Stomach smooth muscle (tissue), 2 donors: ENCODE measurements at regions not wholly inside any gene's neighbourhood (a gene's known extent, or its start where the extent isn't known, plus 50 kb on each side); places are given as distances from the start of the nearest gene placed in this dataset.

ENCODE experiments used
- H3K27ac ChIP-seq: one replicate; pipeline ENCODE4 v1.7.0; 2013; ENCODE audit warnings: mild to moderate bottlenecking, low read length, inconsistent platforms
- H3K27me3 ChIP-seq, 2 donors: one replicate each; pipeline ENCODE4 v1.7.0; 2013; ENCODE audit warnings: low read length in 2 of 2; ENCODE audit not compliant: insufficient read depth in 2 of 2, control insufficient read depth in 1 of 2
- H3K36me3 ChIP-seq, 2 donors: one replicate each; pipeline ENCODE4 v1.7.0; 2013; ENCODE audit warnings: low read length in 2 of 2; ENCODE audit not compliant: control insufficient read depth in 2 of 2, insufficient read depth in 2 of 2
- H3K4me1 ChIP-seq: one replicate; pipeline ENCODE4 v1.7.0; 2013; ENCODE audit warnings: low read length; ENCODE audit not compliant: control insufficient read depth, insufficient read depth
- H3K4me3 ChIP-seq, 2 donors: one replicate each; pipeline ENCODE4 v1.7.0; 2013; ENCODE audit warnings: low read length in 2 of 2
- H3K9ac ChIP-seq, 2 donors: one replicate each; pipeline ENCODE4 v1.7.0; 2013; ENCODE audit warnings: low read length in 2 of 2, mild to moderate bottlenecking in 1 of 2
- H3K9me3 ChIP-seq, 2 donors: one replicate each; pipeline ENCODE4 v1.7.0; 2013; ENCODE audit warnings: low read length in 2 of 2; ENCODE audit not compliant: control insufficient read depth in 2 of 2
- donor health status: healthy.
- donor health status: Pancreatic carcinoma.

GRCh38 chr9:80806671-80807070, 882.7 kb downstream of the TLE1 start:
- Histone ChIP-seq H3K27ac (no peak overlapping the region), H3K9ac (no peak overlapping the region), H3K36me3 (no peaks in the 10 kb centered on the region), H3K4me3 (no peak overlapping the region), H3K27me3 (no peaks in the 10 kb centered on the region), H3K9me3 (no peaks in the 10 kb centered on the region), H3K4me1 (no peaks in the 10 kb centered on the region)

DNA sequence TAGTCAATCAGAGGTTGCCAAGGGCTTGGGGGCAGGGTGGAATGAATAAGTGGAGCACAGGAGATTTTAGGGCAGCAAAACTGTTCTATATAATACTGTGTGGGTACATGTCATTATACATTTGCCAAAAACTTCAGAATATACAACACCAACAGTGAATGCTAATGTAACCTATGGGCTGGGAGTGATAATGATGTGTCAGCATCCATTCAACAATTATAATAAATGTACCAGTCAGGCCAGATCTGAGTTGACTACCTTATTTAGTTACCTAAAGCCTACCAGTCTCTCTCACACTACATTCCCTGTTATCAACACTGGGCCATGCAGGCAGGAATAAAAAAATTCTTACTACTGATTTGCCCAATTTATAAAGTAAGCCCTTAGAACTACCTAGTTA, 884.5 kb downstream of the TLE1 start:
- no peak overlapping the region for H3K9ac ChIP-seq

GRCh38 chr9:80797831-80798688, 891.3 kb downstream of the TLE1 start:
- Histone ChIP-seq H3K4me3 (peak overlapping the region in 1 of 2 donors; percentile 3), H3K9ac (no peak overlapping the region), H3K27ac (peak overlapping the region; percentile 56), H3K27me3 (no peaks in the 10 kb centered on the region), H3K36me3 (no peaks in the 10 kb centered on the region), H3K9me3 (peaks cover 2 to 4% of the 10 kb centered on the region in 2 donors), H3K4me1 (peaks cover 18% of the 10 kb centered on the region)

More for the DNA sequence above, 884.5 kb downstream of the TLE1 start:
- H3K36me3 ChIP-seq: no peaks in the 10 kb centered on the region
- no peaks in the 10 kb centered on the region for H3K27me3 ChIP-seq
- H3K4me3 ChIP-seq: no peak overlapping the region
- peaks cover 2 to 4% of the 10 kb centered on the region in 2 donors for H3K9me3 ChIP-seq
- no peak overlapping the region for H3K27ac ChIP-seq
- H3K4me1 ChIP-seq: no peaks in the 10 kb centered on the region

GRCh38 chr9:80797101-80797829, 892.1 kb downstream of the TLE1 start:
- peak overlapping the region; percentile 56 for H3K27ac ChIP-seq
- H3K4me1 ChIP-seq: peaks cover 18% of the 10 kb centered on the region
- no peaks in the 10 kb centered on the region for H3K27me3 ChIP-seq
- peak overlapping the region in 1 of 2 donors; percentile 3 for H3K4me3 ChIP-seq
- H3K9me3 ChIP-seq: peaks cover 2 to 4% of the 10 kb centered on the region in 2 donors
- peak overlapping the region in 1 of 2 donors; percentile 24 for H3K9ac ChIP-seq
- H3K36me3 ChIP-seq: no peaks in the 10 kb centered on the region

- Histone ChIP-seq H3K27me3 (no peaks in the 10 kb centered on the region), H3K36me3 (no peaks in the 10 kb centered on the region), H3K9me3 (peaks cover 2 to 4% of the 10 kb centered on the region in 2 donors), H3K27ac (peak overlapping the region; percentile 56), H3K4me3 (no peak overlapping the region), H3K9ac (peak overlapping the region in 1 of 2 donors; percentile 24), H3K4me1 (peaks cover 18% of the 10 kb centered on the region)
These were observed 892.7 kb downstream of the TLE1 start for GRCh38 chr9:80796632-80797031.

DNA sequence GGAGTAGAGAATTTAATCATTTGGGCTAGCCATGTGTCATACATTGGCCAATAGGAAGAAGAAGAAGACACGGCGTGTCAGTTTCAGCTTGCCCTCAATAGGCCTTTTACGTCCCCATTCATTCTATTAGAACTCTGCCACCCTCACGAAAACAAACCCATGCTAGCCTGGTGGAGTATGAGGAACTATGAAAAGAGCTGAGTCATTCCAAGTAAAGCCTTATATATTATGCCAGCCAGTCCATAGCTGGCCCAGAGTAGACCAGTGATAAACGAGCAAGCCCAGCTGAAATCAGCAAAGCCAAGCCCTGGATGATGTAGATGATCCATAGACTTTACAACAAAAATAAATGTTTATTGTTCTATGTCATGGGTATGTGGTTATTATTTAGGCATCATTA, 895.1 kb downstream of the TLE1 start:
- Histone ChIP-seq H3K4me1 (peaks cover 18% of the 10 kb centered on the region), H3K27me3 (no peaks in the 10 kb centered on the region), H3K36me3 (no peaks in the 10 kb centered on the region), H3K4me3 (no peak overlapping the region), H3K9ac (no peak overlapping the region), H3K27ac (no peak overlapping the region), H3K9me3 (no peaks in the 10 kb centered on the region)

DNA sequence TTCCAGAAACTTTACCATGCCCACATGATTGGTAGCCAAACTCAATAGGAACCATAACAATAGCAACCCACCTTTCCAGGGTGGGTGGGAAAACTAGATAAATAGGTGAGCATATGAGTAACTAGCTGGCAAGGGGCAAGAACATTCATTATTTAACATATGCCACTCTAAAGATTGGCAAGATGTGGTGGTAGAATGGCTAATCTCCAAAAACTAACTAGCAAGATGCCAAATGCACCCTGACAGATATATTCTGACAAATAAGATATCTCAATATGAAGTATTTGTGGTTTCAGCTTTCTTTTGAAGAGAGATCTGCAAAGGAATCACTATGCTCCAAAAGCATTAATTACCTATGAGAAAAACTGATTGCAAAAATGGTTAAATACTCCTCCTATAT, 895.6 kb downstream of the TLE1 start:
- H3K4me3 ChIP-seq: no peak overlapping the region
- no peak overlapping the region for H3K9ac ChIP-seq
- no peaks in the 10 kb centered on the region for H3K36me3 ChIP-seq
- no peaks in the 10 kb centered on the region for H3K9me3 ChIP-seq
- H3K27me3 ChIP-seq: no peaks in the 10 kb centered on the region
- H3K4me1 ChIP-seq: peaks cover 18% of the 10 kb centered on the region
- H3K27ac ChIP-seq: no peak overlapping the region

DNA sequence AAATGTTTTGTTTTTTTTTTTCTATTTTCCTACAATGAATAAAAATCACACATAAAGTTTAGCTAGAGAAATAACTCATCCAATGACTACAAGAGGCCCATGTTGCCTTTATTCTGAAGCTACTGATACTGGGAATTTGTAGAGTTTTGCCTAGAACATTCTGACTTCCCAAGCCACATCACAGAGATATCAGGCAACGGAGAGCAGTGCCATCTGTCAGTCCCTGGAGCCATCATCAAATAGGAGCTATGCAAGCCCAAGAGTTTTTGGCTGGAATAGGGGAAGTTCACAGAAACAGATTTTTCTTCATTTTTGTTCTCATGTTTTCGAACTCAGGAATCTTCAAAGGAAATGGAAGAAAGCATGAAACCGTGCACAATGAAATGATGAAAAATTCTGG, 896.6 kb downstream of the TLE1 start:
- Histone ChIP-seq H3K4me1 (peaks cover 10% of the 10 kb centered on the region), H3K9me3 (no peaks in the 10 kb centered on the region), H3K27ac (no peak overlapping the region), H3K4me3 (no peak overlapping the region), H3K9ac (no peak overlapping the region), H3K27me3 (no peaks in the 10 kb centered on the region), H3K36me3 (no peaks in the 10 kb centered on the region)

DNA sequence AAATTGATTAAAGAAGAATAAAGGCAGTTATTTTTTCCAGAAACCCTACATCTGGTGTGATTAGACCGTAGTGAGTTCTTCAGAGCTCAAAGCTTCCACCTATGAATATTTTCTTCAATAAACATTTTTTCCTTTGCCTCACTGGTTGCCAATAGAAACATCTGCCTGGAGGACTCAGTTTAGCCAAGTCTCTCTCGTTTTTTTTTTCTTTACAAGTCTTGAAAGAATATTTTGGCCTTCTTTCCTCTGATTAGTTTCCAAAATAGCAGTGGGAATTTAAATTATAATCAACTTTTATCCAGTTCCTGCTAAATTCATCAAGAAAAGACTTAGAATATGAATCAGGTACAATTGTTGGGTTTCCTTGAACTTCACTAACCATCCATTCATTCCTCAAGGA, 897.5 kb downstream of the TLE1 start:
- Histone ChIP-seq H3K36me3 (no peaks in the 10 kb centered on the region), H3K27ac (no peak overlapping the region), H3K4me3 (no peak overlapping the region), H3K9ac (no peak overlapping the region), H3K4me1 (peaks cover 3% of the 10 kb centered on the region), H3K9me3 (no peaks in the 10 kb centered on the region), H3K27me3 (no peaks in the 10 kb centered on the region)

DNA sequence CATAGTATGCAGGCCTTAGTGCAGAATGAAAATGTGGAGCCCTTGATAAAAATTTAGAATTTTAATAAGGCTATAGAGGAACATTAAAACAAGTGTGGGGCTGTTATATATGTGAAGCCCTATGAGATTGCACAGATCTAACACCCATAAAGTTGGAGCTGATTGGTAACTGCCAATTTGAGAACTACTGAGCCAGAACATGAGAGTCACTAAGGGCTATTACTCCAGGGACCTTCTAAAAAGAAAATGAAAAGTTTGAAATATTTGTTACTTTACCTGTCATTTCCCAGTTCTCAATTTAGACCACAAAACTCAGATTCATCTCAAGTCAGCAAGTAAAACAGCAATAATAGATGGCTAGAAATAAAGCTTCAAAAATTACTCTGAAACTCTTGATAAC, 898.6 kb downstream of the TLE1 start:
- no peaks in the 10 kb centered on the region for H3K36me3 ChIP-seq
- no peak overlapping the region for H3K9ac ChIP-seq
- no peaks in the 10 kb centered on the region for H3K4me1 ChIP-seq
- no peak overlapping the region for H3K27ac ChIP-seq
- no peaks in the 10 kb centered on the region for H3K9me3 ChIP-seq
- H3K4me3 ChIP-seq: no peak overlapping the region
- H3K27me3 ChIP-seq: no peaks in the 10 kb centered on the region

- no peaks in the 10 kb centered on the region for H3K4me1 ChIP-seq
- no peaks in the 10 kb centered on the region for H3K9me3 ChIP-seq
- no peak overlapping the region for H3K4me3 ChIP-seq
- H3K27ac ChIP-seq: no peak overlapping the region
- no peaks in the 10 kb centered on the region for H3K36me3 ChIP-seq
- no peaks in the 10 kb centered on the region for H3K27me3 ChIP-seq
- H3K9ac ChIP-seq: no peak overlapping the region
These were observed 899.5 kb downstream of the TLE1 start for GRCh38 chr9:80789831-80790230.
